ENCODE measurements at regions not wholly inside any gene's neighbourhood (a gene's known extent, or its start where the extent isn't known, plus 50 kb on each side); places are given as distances from the start of the nearest gene placed in this dataset.

- TF ChIP-seq CTCF (conservative IDR thresholded peaks at IDR 0.05), result no peak
- TF ChIP-seq ZFX (IDR thresholded peaks at IDR 0.05), result no peak
Observed at GRCh38 chr15:89391685-89392257, 57.1 kb upstream of the POLG start.

Measured in C4-2B (cell line).